HEK293 (cell line): ENCODE measurements at regions not wholly inside any gene's neighbourhood (a gene's known extent, or its start where the extent isn't known, plus 50 kb on each side); places are given as distances from the start of the nearest gene placed in this dataset.

Source experiments
- CTCF ChIA-PET: fragments of 350-600 bp; formaldehyde crosslinking; extraction: SDS; loops from one replicate; lab custom pipeline; 2021; ENCODE audit warnings: antibody characterized with exemption; lab: Yijun Ruan, JAX
- POLR2A ChIA-PET: fragments of 300-600 bp; formaldehyde crosslinking; extraction: SDS; loops from one replicate; lab custom pipeline; 2020; ENCODE audit warnings: antibody characterized with exemption, inconsistent platforms; lab: Yijun Ruan, JAX
- H3K27ac ChIP-seq: fragments of 200-500 bp; sonication (Bioruptor generic); 2 replicates; pipeline ENCODE4 v1.5.1; 2014; ENCODE audit warnings: low read depth, low read length, control low read depth, inconsistent platforms; ENCODE audit errors: extremely low read depth
- H3K36me3 ChIP-seq, 2 experiments: fragments of 200-500 bp in 1 of 2; sonication (Bioruptor generic) in 1 of 2; 1 replicate in 1 of 2; 2 replicates in 1 of 2; pipeline ENCODE4 v1.5.1; 2014 to 2017; ENCODE audit warnings: inconsistent platforms in 2 of 2, low read length in 2 of 2; ENCODE audit not compliant: control insufficient read depth in 2 of 2, insufficient read depth in 1 of 2
- H3K4me1 ChIP-seq: fragments of 200-500 bp; sonication (Bioruptor generic); 2 replicates; pipeline ENCODE4 v1.5.1; 2014; ENCODE audit warnings: mild to moderate bottlenecking, low read length, inconsistent platforms; ENCODE audit not compliant: control insufficient read depth, insufficient read depth
- H3K4me3 ChIP-seq: 2 replicates; pipeline ENCODE4 v1.5.1; 2011; ENCODE audit warnings: low read depth, mild to moderate bottlenecking, control low read depth, low read length, moderate library complexity
- H3K9me3 ChIP-seq: fragments of 200-500 bp; sonication (Bioruptor generic); 2 replicates; pipeline ENCODE4 v1.5.1; 2014; ENCODE audit warnings: low read depth, low read length, inconsistent platforms; ENCODE audit not compliant: control insufficient read depth, insufficient read depth
- GLIS1 ChIP-seq: fragments of 450-650 bp; formaldehyde crosslinking; IDR thresholded peaks from 2 replicates; pipeline ENCODE4 v1.5.1; 2016; ENCODE audit warnings: missing biosample characterization, missing genetic modification characterization
- MZF1 ChIP-seq: fragments of 450-650 bp; formaldehyde crosslinking; IDR thresholded peaks from 2 replicates; pipeline ENCODE4 v1.5.1; 2017; ENCODE audit warnings: missing biosample characterization, missing genetic modification characterization, borderline replicate concordance
- PRDM10 ChIP-seq: fragments of 450-650 bp; formaldehyde crosslinking; IDR thresholded peaks from 2 replicates; pipeline ENCODE4 v1.5.1; 2016; ENCODE audit warnings: missing biosample characterization, missing genetic modification characterization
- RBAK ChIP-seq: fragments of 450-650 bp; formaldehyde crosslinking; IDR thresholded peaks from 2 replicates; pipeline ENCODE4 v1.5.1; 2016; ENCODE audit warnings: missing biosample characterization, missing genetic modification characterization
- SP3 ChIP-seq: fragments of 450-650 bp; formaldehyde crosslinking; IDR thresholded peaks from 2 replicates; pipeline ENCODE4 v1.5.1; 2016; ENCODE audit warnings: missing biosample characterization, missing genetic modification characterization
- WT1 ChIP-seq: fragments of 450-650 bp; formaldehyde crosslinking; IDR thresholded peaks from 2 replicates; pipeline ENCODE4 v1.5.1; 2016; ENCODE audit warnings: missing biosample characterization, missing genetic modification characterization
- ZBTB8A ChIP-seq: fragments of 450-650 bp; formaldehyde crosslinking; IDR thresholded peaks from 2 replicates; pipeline ENCODE4 v1.5.1; 2016; ENCODE audit warnings: missing biosample characterization, missing genetic modification characterization
- ZFP37 ChIP-seq: fragments of 450-650 bp; formaldehyde crosslinking; IDR thresholded peaks from 2 replicates; pipeline ENCODE4 v1.5.1; 2016; ENCODE audit warnings: missing biosample characterization, missing genetic modification characterization
- ZNF202 ChIP-seq: fragments of 450-650 bp; formaldehyde crosslinking; IDR thresholded peaks from 2 replicates; pipeline ENCODE4 v1.5.1; 2016; ENCODE audit warnings: missing biosample characterization, missing genetic modification characterization, borderline replicate concordance
- ZNF302 ChIP-seq: fragments of 450-650 bp; formaldehyde crosslinking; IDR thresholded peaks from 2 replicates; pipeline ENCODE4 v1.5.1; 2016; ENCODE audit warnings: missing biosample characterization, missing genetic modification characterization, low read depth
- ZNF324 ChIP-seq: fragments of 450-650 bp; formaldehyde crosslinking; IDR thresholded peaks from 2 replicates; pipeline ENCODE4 v1.5.1; 2016; ENCODE audit warnings: missing biosample characterization, missing genetic modification characterization
- ZNF350 ChIP-seq: fragments of 450-650 bp; formaldehyde crosslinking; IDR thresholded peaks from 2 replicates; pipeline ENCODE4 v1.5.0; 2017; ENCODE audit warnings: missing biosample characterization, mild to moderate bottlenecking, missing genetic modification characterization
- ZNF416 ChIP-seq: fragments of 450-650 bp; formaldehyde crosslinking; IDR thresholded peaks from 2 replicates; pipeline ENCODE4 v1.5.1; 2016; ENCODE audit warnings: missing biosample characterization, missing genetic modification characterization
- ZNF433 ChIP-seq: fragments of 450-650 bp; formaldehyde crosslinking; IDR thresholded peaks from 2 replicates; pipeline ENCODE4 v1.5.1; 2016; ENCODE audit warnings: missing biosample characterization, missing genetic modification characterization, low read depth
- ZNF449 ChIP-seq: fragments of 450-650 bp; formaldehyde crosslinking; IDR thresholded peaks from 2 replicates; pipeline ENCODE4 v1.5.1; 2017; ENCODE audit warnings: missing biosample characterization, mild to moderate bottlenecking, missing genetic modification characterization, moderate library complexity
- ZNF501 ChIP-seq: fragments of 450-650 bp; formaldehyde crosslinking; IDR thresholded peaks from 2 replicates; pipeline ENCODE4 v1.5.1; 2016; ENCODE audit warnings: missing biosample characterization, missing genetic modification characterization
- ZNF510 ChIP-seq: fragments of 450-650 bp; formaldehyde crosslinking; IDR thresholded peaks from 2 replicates; pipeline ENCODE4 v1.5.1; 2018; ENCODE audit warnings: mild to moderate bottlenecking, missing genetic modification characterization, missing biosample characterization; ENCODE audit not compliant: insufficient replicate concordance
- ZNF600 ChIP-seq: fragments of 450-650 bp; formaldehyde crosslinking; IDR thresholded peaks from 2 replicates; pipeline ENCODE4 v1.5.1; 2016; ENCODE audit warnings: missing biosample characterization, missing genetic modification characterization
- ZNF654 ChIP-seq: fragments of 450-650 bp; formaldehyde crosslinking; IDR thresholded peaks from 2 replicates; pipeline ENCODE4 v1.5.1; 2016; ENCODE audit warnings: low read depth, missing biosample characterization, missing genetic modification characterization
- ZNF692 ChIP-seq: fragments of 450-650 bp; formaldehyde crosslinking; IDR thresholded peaks from 2 replicates; pipeline ENCODE4 v1.5.1; 2016; ENCODE audit warnings: missing biosample characterization, missing genetic modification characterization
- ZNF76 ChIP-seq: fragments of 450-650 bp; formaldehyde crosslinking; IDR thresholded peaks from 2 replicates; pipeline ENCODE4; 2016; ENCODE audit warnings: low read depth, missing biosample characterization, missing genetic modification characterization, borderline replicate concordance
- ZNF777 ChIP-seq: fragments of 450-650 bp; formaldehyde crosslinking; IDR thresholded peaks from 2 replicates; pipeline ENCODE4 v1.5.1; 2017; ENCODE audit warnings: missing biosample characterization, missing genetic modification characterization, borderline replicate concordance
- ZSCAN23 ChIP-seq: fragments of 450-650 bp; formaldehyde crosslinking; IDR thresholded peaks from 2 replicates; pipeline ENCODE4 v1.5.1; 2016; ENCODE audit warnings: missing biosample characterization, missing genetic modification characterization
- ZSCAN30 ChIP-seq: fragments of 450-650 bp; IDR thresholded peaks from 2 replicates; pipeline ENCODE4 v1.5.1; 2018; ENCODE audit warnings: missing biosample characterization, mild to moderate bottlenecking, missing genetic modification characterization, moderate library complexity

GRCh38 chr15:95027981-95028380, 796.6 kb downstream of the MCTP2 start:
- TF ChIP-seq ZNF510 (tag by site-specific recombination) (no peak), GLIS1 (tag by site-specific recombination) (no peak), ZNF302 (tag by site-specific recombination) (no peak), ZSCAN30 (tag by site-specific recombination) (no peak), ZSCAN23 (no peak), ZNF449 (no peak), ZNF600 (tag by site-specific recombination) (no peak), ZNF777 (no peak)
- CTCF ChIA-PET = interaction anchor here (0.6 to 2.4 kb wide), 6 partner anchors 232 to 1921 kb away, joined by 3 to 12 read pairs (median 3); no protein-coding TSS in a partner anchor
- H3K9me3 ChIP-seq = no peaks in the 10 kb centered on the region
- H3K4me3 ChIP-seq = no peak overlapping the region
- POLR2A ChIA-PET = no interaction called here
- no peaks in the 10 kb centered on the region for H3K36me3 ChIP-seq
- no peak overlapping the region for H3K27ac ChIP-seq
- H3K4me1 ChIP-seq = no peaks in the 10 kb centered on the region

GRCh38 chr15:95032156-95032555, 800.8 kb downstream of the MCTP2 start:
- no peak for TF ChIP-seq ZNF324
- 0 out of 2 replicates have a peak, but pooled peaks have one; percentile 38 for TF ChIP-seq GLIS1 (tag by site-specific recombination)
- ChIA-PET POLR2A (no interaction called here), CTCF (no interaction called here)
- H3K36me3 ChIP-seq = no peaks in the 10 kb centered on the region
- H3K4me3 ChIP-seq = no peak overlapping the region
- no peaks in the 10 kb centered on the region for H3K4me1 ChIP-seq
- no peaks in the 10 kb centered on the region for H3K9me3 ChIP-seq
- H3K27ac ChIP-seq = no peak overlapping the region

- Histone ChIP-seq H3K36me3 (no peaks in the 10 kb centered on the region), H3K9me3 (no peaks in the 10 kb centered on the region), H3K4me3 (no peak overlapping the region), H3K4me1 (no peaks in the 10 kb centered on the region), H3K27ac (no peak overlapping the region)
- POLR2A ChIA-PET = no interaction called here
- CTCF ChIA-PET = interaction anchor here (0.6 to 0.9 kb wide), 2 partner anchors 11 kb away, joined by 3 read pairs; no protein-coding TSS in a partner anchor
- no peak for TF ChIP-seq ZNF433
- TF ChIP-seq ZFP37 (tag by site-specific recombination) = no peak
- TF ChIP-seq ZNF501 = no peak
Measured at GRCh38 chr15:95035106-95035505, 803.7 kb downstream of the MCTP2 start.

GRCh38 chr15:95041297-95041696, 809.9 kb downstream of the MCTP2 start:
- ChIA-PET POLR2A (no interaction called here), CTCF (interaction anchor here (0.9 kb wide), 1 partner anchor 371 kb away, joined by 3 read pairs; no protein-coding TSS in a partner anchor)
- Histone ChIP-seq H3K36me3 (no peaks in the 10 kb centered on the region), H3K4me3 (no peak overlapping the region), H3K27ac (no peak overlapping the region), H3K9me3 (no peaks in the 10 kb centered on the region; the same call in 1 of the 2 replicates), H3K4me1 (no peaks in the 10 kb centered on the region)
- TF ChIP-seq SP3 (tag by site-specific recombination) = no peak
- no peak for TF ChIP-seq ZNF350 (tag by site-specific recombination)
- TF ChIP-seq ZNF416 = no peak
- TF ChIP-seq ZNF76 (tag by site-specific recombination) = no peak
- no peak for TF ChIP-seq MZF1 (tag by site-specific recombination)
- TF ChIP-seq ZNF654 (tag by site-specific recombination) = no peak
- TF ChIP-seq WT1 (tag by site-specific recombination) = no peak
- no peak for TF ChIP-seq ZNF433
- no peak for TF ChIP-seq RBAK (tag by site-specific recombination)
- no peak for TF ChIP-seq PRDM10 (tag by site-specific recombination)
- no peak for TF ChIP-seq ZBTB8A (tag by site-specific recombination)
- TF ChIP-seq ZNF692 (tag by site-specific recombination) = no peak
- TF ChIP-seq ZNF202 (tag by site-specific recombination) = no peak
